ENCODE measurements at regions not wholly inside any gene's neighbourhood (a gene's known extent, or its start where the extent isn't known, plus 50 kb on each side); places are given as distances from the start of the nearest gene placed in this dataset.
"Not testable (repeated sequence)": the region's sequence is repeated elsewhere in the genome, so short reads cannot be mapped to it uniquely, and the experiment has no call there.

- not testable (repeated sequence) for DNase-seq
Measured at GRCh38 chr5:174498575-174498974, 225.8 kb upstream of the MSX2 start.

GRCh38 chr5:174500636-174501035, 223.7 kb upstream of the MSX2 start:
- DNase-seq, result no peak

DNA sequence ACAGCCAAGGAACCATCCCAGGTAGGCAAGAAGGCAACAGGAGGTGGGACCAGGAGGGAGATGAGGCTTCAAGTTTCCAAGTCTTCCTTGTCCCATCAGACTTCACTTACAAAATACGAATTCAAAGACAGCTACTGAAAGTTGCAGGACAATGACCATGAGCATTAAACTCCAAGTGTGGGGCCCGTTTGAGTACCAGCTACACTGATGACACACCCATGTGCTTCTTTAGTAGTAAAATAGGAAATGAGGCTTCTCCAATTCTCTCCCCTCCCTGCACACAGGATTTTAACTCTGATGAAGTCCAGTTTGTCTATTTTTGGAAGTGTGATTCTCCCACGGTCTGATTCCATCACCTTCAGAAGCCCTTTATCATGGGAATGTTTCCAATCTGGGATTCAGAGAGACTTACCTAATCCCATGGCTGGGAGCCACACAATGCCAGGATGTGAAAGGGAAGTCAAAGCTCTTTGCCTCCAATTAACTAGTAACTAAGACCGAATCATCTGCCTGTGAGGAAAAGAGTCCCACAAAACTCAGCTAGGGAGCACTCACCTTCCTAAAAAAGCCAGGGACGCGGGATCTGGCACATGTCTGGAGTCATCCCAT, 222.8 kb upstream of the MSX2 start:
- no peak for DNase-seq

DNA sequence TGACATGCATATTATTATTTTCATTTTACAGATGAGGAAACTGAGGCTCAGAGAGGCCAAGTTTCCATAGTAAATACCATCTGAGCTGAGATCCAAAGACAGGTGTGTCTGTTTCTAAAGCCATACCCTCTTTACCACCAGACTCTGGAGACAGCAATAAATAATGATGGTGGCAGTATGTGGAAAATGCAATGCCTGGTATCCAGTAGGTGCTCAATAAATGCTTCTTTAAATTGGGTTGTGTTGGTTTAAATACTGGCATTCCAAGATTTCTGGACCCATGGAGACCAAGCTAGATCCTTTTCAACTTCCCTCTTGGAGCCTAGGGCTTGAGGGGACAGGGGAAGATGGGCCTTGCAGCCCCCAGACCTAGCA, 221.3 kb upstream of the MSX2 start:
- DNase-seq, result no peak

DNA sequence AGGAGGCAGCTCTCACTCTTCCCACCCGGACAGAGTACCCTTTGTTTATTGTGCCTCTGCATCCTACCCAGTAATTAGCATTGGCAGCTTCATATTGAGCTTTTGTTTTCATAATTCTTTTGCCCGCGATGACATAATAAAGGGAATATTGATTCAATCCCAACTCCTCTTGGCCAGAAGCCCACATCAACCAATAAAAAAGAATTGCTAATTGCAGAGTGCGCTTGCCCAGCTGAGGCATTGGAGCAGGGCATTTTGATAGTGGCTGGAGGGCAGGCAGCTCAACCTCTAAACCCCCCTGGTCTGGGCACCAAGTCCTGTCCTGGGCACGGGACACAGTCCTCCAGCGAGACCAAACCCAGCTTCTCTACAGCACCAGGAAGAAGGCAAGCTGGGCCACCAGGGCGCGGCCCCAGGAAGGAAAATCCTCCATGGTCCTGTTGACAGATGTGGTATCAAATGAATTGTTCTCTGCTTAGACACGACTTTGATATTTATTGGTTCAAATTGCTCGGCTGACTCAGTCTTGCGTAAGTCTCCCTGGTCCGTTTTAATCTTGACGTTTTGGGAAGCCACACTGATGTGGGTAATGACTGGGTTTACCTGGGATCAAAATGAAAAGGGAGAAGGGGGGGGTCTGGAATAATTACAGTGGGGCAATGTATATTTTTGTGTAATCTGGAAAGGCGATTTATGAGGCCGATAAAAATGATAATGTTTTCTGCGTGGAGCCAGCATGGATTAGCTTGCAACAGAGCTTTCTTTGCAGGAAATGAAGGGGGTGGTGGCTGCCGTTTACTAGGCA, 220.7 kb upstream of the MSX2 start:
- no peak for DNase-seq

- DNase-seq, result no peak
Measured at GRCh38 chr5:174504266-174504726, 220.1 kb upstream of the MSX2 start.

DNA sequence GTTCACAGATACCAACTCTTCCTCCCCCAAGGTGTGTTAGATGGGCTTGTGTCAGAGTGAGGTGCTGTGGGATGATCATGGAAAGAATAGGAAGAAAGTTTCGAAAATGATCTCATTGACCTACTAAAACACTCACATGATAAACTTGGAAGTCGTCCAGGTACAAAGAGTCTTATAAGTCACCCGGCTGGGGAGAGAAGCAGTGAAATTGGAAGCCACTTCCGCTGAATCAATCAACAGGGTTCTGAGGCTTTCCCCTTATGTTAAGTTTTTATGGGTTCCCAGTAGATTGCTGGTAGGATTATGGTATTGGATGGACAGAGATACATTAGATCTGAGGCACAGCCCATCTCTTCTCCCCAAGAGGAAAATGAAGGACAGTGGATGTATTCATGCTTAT, 218.8 kb upstream of the MSX2 start:
- DNase-seq, result no peak

DNA sequence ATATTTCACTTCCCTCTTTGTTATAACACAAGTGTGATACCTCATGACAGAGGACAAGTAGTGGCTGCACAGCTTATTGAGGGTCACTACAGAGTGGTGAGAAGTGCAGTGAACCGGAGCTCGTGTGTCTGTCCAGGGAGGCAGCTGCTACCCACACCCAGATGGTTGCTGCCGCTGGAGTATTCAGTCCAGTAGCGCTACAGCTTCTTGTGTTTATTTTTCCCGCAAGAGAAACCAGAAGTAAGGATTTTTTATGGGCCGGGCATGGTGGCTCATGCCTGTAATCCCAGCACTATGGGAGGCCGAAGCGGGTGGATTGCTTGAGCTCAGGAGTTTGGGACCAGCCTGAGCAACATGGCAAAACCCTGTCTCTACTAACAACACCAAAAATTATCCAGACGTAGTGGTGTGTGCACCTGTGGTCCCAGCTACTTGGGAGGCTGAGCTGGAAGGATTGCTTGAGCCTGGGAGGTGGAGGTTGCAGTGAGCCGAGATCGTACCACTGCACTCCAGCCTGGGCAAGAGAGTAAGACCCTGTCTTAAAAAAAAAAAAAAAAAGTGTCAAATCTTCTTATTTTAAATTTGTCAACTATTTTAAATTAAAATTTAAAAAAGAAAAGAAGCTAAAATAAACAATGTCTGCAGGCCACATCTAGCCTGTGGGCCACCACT, 213.5 kb upstream of the MSX2 start:
- DNase-seq, result not testable (repeated sequence)

DNA sequence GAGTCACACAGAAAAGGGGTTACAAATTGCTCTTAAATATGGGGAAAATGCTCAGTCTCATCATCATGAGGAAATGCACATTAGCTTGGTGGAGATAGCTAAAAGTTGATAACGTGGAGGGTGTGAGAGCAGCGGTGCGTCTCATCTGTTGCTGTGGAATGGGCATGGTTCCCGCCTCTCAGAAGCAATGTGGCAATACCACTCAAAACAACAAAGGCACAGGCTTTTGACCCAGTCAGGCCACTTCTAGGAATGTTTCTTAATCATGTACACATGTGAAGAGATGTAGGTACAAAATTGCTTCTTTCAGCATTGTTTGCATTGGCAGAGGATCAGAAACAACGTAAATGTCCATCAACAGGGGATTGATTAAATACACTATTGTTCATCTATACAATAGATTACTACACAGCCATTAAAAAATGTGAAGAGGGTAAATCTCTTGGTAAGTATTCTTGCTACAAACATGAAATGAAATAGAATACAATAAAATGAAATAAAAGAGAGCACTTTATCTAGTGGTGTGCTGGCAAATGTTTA, 212.6 kb upstream of the MSX2 start:
- DNase-seq, result no peak

DNA sequence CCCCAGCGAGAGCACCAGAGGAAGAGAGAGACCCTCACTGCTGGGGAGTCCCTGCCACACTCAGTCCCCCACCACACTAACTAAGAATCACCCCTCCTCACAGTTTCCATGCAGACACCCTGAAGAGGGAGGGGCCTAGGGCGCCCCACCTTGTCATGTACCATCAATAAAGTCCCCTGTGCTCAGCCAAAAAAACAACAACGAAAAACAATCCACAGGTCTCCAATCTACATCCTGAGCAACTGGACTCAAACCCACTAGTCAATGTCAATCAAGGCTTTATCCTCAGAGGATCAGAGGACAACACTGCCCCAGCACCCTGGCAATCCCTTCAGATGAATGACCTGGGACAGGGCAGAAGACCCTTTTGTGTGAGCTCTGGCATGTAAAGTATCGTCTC, 210.1 kb upstream of the MSX2 start:
- DNase-seq, result no peak

DNA sequence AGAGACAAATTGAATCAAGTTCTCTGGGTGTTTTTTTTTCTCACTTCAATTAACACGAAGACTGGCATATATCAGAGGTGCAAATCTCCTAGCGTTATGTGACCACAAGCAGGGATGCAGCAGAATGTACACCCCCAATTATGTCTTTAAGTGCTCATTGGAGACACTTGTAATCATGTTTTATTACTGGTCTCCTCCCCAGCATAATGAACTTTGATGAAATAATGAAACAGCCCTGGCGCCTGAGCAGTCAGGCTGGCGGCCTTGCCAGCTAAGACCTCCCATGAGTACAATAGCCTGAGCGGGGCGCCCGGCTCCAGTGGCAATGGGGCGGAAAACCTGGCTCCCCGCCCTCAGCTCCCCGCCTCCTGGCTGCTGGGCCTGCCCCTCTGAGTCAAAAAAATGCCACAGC, 209.4 kb upstream of the MSX2 start:
- no peak for DNase-seq

DNA sequence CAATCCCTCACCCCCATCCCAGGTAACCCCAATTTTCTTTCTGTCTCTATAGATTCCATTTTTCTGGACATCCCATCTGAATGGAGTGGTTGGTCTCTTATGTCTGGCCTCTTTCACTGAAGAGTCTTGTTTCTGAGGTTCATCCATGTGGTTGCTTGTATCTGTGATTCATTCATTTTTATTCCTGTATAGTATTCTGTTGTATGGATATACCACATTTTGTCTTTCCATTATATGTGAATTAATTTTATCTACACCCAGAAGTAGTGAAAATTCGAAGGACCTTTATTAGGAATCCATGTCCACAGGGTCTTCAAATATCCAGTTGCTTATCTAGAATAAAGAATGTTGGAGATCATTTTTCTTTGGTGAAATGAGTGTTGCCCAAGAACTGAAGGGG, 207.6 kb upstream of the MSX2 start:
- no peak for DNase-seq

DNA sequence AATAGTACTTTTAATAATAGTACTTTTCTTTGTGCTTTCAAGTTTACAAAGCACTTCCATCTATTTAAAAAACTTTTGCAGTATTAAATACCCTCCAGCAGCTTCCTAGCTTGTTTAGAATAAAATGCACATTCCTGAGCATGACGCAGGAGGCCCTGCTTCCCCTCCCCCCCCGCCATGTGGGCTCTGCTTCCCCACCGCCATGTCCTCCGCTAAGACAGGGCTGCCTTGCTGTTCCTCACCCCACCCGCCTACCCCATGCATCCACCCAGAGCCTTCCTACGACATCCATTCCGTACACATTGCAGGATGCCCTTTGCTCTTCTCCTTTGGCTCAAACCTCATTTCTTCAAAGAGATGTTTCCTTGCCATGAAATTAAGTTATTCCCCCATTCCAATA, 205.9 kb upstream of the MSX2 start:
- DNase-seq, result no peak

DNA sequence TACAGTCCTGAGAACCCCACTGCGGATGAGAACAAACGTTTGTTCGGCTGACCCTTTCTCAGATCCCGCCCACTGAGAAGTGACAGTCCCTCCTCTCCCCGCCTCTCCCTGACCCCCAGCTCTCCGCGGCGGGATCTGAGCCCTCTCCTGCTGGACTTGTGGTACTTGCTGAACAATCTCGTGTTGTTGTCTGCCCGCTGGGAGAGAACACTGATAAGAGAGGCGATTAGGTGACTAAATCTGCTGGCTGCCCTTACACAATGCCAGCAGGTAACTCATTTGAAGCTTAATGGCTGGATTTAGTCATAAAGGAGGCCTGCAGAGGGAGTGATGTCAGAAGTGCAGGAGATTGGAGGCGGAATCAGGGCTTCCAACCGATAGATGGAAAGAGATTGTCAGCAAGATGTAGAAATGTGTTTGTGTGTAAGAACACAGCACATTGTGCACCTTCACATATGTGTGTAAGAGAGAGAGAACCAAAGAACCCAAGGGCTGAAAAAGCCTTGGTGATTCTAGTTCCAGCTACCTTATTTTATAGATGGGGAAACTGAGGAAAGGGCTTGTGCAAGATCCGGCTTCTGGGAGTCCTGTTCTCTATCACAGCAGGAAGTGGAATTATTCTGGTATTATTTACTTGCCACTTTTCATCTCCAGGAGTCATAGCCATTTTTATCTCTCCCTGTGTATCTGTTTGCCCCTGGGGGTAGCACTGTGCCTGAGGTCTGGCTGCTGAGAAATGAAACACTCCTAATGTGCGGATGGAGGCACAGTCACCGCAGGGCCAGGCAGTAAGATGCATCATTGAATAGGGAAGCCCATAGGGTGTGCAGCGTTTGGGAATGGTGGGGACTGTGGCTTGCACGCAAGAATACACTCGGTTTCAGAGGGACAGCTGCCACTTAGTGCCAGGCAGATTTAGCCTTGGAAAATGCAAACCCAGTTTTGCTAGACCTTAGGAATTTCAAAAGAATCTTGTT, 203.7 kb upstream of the MSX2 start:
- no peak for DNase-seq

- DNase-seq, result no peak
Measured at GRCh38 chr5:174521449-174521848, 202.9 kb upstream of the MSX2 start.

DNA sequence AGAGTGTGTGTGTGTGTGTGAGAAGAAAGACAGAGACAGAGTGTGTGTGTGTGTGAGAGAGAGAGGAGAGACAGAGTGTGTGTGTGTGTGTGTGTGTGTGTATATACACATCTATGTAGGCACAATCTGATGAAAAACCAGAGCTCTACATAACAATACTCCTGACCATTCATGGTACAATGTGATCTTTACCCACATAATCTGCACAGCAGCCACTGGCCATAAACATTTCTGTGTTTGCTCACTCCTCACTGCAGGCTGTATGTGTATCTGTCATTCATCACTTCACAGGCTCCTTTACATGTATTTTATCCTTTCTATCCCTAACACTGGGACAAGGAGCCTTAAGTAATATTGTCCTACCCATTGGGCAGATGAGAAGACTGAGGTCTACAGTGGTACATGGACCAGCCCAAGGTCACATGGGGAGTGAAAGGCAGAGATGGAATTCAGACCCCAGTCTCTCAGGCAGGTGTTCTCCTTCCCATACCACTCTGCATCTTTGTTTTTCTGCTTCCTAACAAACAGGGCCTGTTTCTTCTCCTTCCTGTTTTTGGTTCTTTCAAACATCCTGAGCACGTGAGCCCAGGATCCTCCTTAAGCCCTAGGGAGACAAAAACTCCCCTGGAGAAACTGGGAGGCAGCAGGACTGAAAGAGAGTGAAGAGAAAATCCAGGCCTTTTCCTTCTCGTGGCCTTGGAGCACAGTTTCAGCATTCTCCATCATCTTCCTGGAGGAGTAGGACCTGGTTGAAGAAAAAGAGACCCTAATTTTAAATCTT, 201.7 kb upstream of the MSX2 start:
- no peak for DNase-seq

DNA sequence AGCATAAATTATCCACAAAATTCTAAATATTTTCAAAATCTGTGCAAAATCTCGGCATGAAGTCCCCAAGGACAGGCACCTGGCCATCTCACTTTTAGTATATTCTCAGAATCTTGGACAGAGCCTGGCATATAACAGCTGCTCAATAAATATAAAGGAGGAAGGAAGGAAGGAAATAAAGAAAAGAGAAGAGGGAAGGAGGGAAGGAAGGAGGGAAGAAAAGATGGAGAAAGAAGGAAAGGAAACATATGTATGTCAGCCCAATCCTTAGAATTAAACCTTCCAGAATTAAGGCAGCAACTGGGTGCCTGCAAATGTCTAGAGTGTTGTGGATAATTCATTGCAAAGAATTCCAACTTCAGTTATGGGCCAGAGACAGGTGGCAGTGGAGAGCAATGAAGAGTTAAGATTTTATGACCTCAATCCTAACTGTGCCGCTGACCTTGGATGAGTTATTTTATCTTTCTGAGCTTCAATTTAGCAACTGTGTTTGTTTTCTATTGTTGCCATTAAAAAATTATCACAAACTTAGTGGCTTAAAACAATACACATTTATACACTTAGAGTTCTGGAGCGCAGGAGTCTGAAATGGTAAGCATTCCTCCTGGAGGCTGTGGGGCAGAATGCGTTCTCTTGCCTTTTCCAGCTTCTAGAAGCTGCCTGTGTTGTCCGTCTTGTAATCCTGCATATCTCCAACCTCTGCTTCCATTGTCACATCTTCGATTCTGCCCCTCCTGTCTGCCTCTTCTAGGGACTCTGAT, 200.9 kb upstream of the MSX2 start:
- DNase-seq, result no peak

GRCh38 chr5:174524351-174524750, 200.0 kb upstream of the MSX2 start:
- no peak for DNase-seq

DNA sequence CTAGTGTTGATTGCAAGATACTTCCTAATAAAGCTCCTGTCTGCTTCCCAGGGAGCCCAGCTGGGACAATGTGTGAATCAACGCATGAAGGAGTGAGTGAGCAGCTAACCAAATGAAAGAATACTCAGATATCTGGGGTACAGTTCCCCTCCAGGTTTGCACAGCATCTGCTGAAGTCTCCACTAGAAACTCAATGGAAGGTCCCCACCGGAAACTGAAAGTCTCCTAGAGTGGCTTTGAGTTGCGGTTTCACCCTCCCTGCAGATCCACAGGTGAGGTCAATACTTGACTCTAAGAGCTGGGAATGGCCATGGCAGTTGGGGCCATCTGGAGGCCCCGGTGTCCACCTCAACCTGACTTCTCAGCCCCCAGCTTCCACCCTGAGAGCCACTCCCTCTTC, 198.2 kb upstream of the MSX2 start:
- DNase-seq, result no peak

- no peak for DNase-seq
Measured at GRCh38 chr5:174527916-174528540, 196.4 kb upstream of the MSX2 start.

All from NCI-H446 (cell line).